ENCODE measurements at regions not wholly inside any gene's neighbourhood (a gene's known extent, or its start where the extent isn't known, plus 50 kb on each side); places are given as distances from the start of the nearest gene placed in this dataset.

GRCh38 chr2:146477383-146477782 is 1367.4 kb upstream of the ACVR2A start:
- TF ChIP-seq, protein P1, sequence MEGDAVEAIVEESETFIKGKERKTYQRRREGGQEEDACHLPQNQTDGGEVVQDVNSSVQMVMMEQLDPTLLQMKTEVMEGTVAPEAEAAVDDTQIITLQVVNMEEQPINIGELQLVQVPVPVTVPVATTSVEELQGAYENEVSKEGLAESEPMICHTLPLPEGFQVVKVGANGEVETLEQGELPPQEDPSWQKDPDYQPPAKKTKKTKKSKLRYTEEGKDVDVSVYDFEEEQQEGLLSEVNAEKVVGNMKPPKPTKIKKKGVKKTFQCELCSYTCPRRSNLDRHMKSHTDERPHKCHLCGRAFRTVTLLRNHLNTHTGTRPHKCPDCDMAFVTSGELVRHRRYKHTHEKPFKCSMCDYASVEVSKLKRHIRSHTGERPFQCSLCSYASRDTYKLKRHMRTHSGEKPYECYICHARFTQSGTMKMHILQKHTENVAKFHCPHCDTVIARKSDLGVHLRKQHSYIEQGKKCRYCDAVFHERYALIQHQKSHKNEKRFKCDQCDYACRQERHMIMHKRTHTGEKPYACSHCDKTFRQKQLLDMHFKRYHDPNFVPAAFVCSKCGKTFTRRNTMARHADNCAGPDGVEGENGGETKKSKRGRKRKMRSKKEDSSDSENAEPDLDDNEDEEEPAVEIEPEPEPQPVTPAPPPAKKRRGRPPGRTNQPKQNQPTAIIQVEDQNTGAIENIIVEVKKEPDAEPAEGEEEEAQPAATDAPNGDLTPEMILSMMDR (conservative IDR thresholded peaks at IDR 0.05; ENCODE audit: low read depth, low read length): no peak
- TF ChIP-seq EZH2 (IDR thresholded peaks at IDR 0.05; ENCODE audit: borderline replicate concordance, low read depth, low read length, poor library complexity, severe bottlenecking): no peak
